Left ventricle myocardium inferior (tissue), 1 donor: ENCODE measurements at regions not wholly inside any gene's neighbourhood (a gene's known extent, or its start where the extent isn't known, plus 50 kb on each side); places are given as distances from the start of the nearest gene placed in this dataset.

Experiments
- DNase-seq: peaks from one replicate; pipeline ENCODE4 v3.0.0-alpha.2; 2020
- H3K27ac ChIP-seq: fragments of 200-600 bp; replicated peaks from 2 replicates; pipeline ENCODE4 v1.8.0; 2021
- H3K27me3 ChIP-seq: fragments of 200-600 bp; 2 replicates; pipeline ENCODE4 v1.8.0; 2021; ENCODE audit warnings: low read depth
- H3K36me3 ChIP-seq: fragments of 200-600 bp; 2 replicates; pipeline ENCODE4 v1.8.0; 2021
- H3K4me1 ChIP-seq: fragments of 200-600 bp; 2 replicates; pipeline ENCODE4 v1.8.0; 2021
- H3K4me3 ChIP-seq: fragments of 200-600 bp; 2 replicates; pipeline ENCODE4 v1.8.0; 2021; ENCODE audit warnings: mild to moderate bottlenecking, moderate library complexity
- H3K9me3 ChIP-seq: fragments of 200-600 bp; replicated peaks from 2 replicates; pipeline ENCODE4 v1.8.0; 2021
- intact Hi-C: fragments of 100-400 bp; cut with micrococcal nuclease; formaldehyde crosslinking; loops from one replicate; pipeline ENCODE4 v1.11.0; 2022
- TF ChIP-seq, protein P1 (sequence below): fragments of 200-600 bp; IDR thresholded peaks from 2 replicates; pipeline ENCODE4 v1.8.0; 2021; ENCODE audit warnings: antibody characterized with exemption, mild to moderate bottlenecking, borderline replicate concordance
- donor health status: DM: no; HTN: yes; CAD: no; lungs with severe emphysema.

GRCh38 chr9:89975630-89976029 is 370.8 kb downstream of the GADD45G start:
- H3K9me3 ChIP-seq, result no peaks in the 10 kb centered on the region

GRCh38 chr9:89978185-89978584 is 373.4 kb downstream of the GADD45G start:
- Histone ChIP-seq H3K27ac (no peak overlapping the region), H3K27me3 (no peaks in the 10 kb centered on the region), H3K4me3 (no peak overlapping the region), H3K9me3 (no peaks in the 10 kb centered on the region), H3K36me3 (no peaks in the 10 kb centered on the region), H3K4me1 (no peaks in the 10 kb centered on the region)
- TF ChIP-seq, protein P1, sequence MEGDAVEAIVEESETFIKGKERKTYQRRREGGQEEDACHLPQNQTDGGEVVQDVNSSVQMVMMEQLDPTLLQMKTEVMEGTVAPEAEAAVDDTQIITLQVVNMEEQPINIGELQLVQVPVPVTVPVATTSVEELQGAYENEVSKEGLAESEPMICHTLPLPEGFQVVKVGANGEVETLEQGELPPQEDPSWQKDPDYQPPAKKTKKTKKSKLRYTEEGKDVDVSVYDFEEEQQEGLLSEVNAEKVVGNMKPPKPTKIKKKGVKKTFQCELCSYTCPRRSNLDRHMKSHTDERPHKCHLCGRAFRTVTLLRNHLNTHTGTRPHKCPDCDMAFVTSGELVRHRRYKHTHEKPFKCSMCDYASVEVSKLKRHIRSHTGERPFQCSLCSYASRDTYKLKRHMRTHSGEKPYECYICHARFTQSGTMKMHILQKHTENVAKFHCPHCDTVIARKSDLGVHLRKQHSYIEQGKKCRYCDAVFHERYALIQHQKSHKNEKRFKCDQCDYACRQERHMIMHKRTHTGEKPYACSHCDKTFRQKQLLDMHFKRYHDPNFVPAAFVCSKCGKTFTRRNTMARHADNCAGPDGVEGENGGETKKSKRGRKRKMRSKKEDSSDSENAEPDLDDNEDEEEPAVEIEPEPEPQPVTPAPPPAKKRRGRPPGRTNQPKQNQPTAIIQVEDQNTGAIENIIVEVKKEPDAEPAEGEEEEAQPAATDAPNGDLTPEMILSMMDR, result peak; percentile 59
- DNase-seq, result no peak
- intact Hi-C loops, result no loop called here

More at GRCh38 chr9:89975630-89976029, 370.8 kb downstream of the GADD45G start:
- DNase-seq, result no peak
- H3K27ac ChIP-seq, result no peak overlapping the region
- TF ChIP-seq, protein P1, result no peak
- intact Hi-C loops, result no loop called here
- no peaks in the 10 kb centered on the region for H3K4me1 ChIP-seq
- H3K36me3 ChIP-seq, result no peaks in the 10 kb centered on the region
- H3K4me3 ChIP-seq, result no peak overlapping the region
- H3K27me3 ChIP-seq, result no peaks in the 10 kb centered on the region

DNA sequence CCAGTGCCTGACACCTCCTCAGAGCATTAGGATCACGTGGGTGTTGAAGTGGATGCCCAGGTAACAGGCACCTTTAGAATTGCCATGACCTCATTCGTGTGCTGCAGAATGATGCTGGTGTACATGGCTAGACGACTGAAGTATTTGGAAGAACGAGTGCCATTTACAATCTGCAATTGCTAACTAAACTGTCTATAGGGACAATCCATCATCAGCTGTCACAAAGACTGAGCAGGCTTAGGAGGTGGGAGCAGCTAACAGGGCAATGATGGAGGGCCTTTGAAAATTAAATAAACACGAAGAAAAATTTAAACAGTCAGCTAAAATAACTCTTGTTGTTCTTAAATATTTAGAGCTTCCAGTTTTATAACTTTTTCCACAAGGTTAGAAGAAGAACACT is 375.8 kb downstream of the GADD45G start:
- intact Hi-C loops, result no loop called here
- no peaks in the 10 kb centered on the region for H3K4me1 ChIP-seq

DNA sequence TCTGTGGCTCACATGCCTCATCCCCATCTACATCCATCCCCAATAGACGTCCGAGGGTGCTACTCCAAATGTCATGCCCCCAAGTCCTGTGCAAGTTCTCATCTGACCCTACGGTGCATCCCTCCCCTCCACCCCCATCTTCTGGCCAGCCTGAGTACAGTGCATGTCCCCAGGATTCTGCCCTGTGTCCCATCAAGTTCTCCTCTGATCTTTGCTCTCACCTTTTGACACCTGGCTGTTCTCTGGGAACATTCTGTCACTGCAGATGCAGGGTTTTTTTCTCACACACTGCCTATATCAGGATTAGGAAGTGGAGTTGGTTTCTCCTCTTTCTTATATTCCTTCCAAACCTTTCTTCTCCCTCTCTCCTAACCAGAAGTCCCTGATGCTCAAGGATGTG is 377.2 kb downstream of the GADD45G start:
- TF ChIP-seq, protein P1, result no peak
- Histone ChIP-seq H3K4me3 (no peak overlapping the region), H3K4me1 (no peaks in the 10 kb centered on the region), H3K27ac (no peak overlapping the region), H3K9me3 (no peaks in the 10 kb centered on the region), H3K36me3 (no peaks in the 10 kb centered on the region), H3K27me3 (no peaks in the 10 kb centered on the region)
- intact Hi-C loops, result no loop called here
- no peak for DNase-seq

More for the DNA sequence above, 375.8 kb downstream of the GADD45G start:
- TF ChIP-seq, protein P1, result no peak
- Histone ChIP-seq H3K27ac (no peak overlapping the region), H3K36me3 (no peaks in the 10 kb centered on the region), H3K4me3 (no peak overlapping the region), H3K27me3 (no peaks in the 10 kb centered on the region), H3K9me3 (no peaks in the 10 kb centered on the region)
- no peak for DNase-seq

DNA sequence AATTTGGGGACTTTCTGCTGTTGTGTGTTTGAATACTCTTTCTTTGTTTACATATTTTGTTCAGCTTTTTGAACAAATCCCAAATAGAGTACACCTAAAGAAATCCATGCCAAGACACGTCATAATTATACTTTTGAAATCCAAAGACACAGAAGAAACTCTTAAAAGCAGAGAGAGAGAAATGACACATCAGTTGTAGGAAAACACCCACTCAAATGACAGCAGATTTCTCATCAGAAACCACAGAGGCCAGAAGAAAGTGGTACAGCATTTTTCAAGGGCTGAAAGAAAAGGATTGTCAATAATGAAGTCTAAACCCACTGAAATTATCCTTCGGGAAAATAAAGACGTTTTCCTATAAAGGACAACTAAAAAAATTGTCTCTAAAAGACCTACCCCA is 378.6 kb downstream of the GADD45G start:
- no peak overlapping the region for H3K27ac ChIP-seq
- intact Hi-C loops, result no loop called here
- H3K4me3 ChIP-seq, result no peak overlapping the region
- H3K4me1 ChIP-seq, result peaks cover 6% of the 10 kb centered on the region
- H3K27me3 ChIP-seq, result no peaks in the 10 kb centered on the region
- TF ChIP-seq, protein P1, result no peak
- no peaks in the 10 kb centered on the region for H3K36me3 ChIP-seq
- H3K9me3 ChIP-seq, result no peaks in the 10 kb centered on the region
- DNase-seq, result no peak

DNA sequence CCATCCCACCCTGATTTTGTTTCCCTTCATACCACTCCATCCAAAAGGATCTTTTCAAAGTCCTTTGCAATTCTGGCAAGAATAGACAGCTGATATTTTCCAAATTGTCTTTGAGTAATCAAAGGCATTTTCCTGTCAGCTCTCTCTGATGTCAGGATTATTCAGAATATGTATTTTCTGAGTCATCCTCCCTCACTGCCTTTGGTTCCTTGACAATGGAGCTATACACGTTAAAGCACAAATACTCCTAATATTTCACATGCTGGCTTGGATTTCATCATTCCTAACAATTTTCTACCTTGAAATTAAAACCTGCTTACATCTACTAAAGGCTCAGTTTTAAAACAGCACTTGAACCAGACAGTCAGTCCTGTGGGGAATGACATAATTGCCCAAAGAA is 379.4 kb downstream of the GADD45G start:
- Histone ChIP-seq H3K4me3 (no peak overlapping the region), H3K27me3 (no peaks in the 10 kb centered on the region), H3K27ac (no peak overlapping the region), H3K36me3 (no peaks in the 10 kb centered on the region), H3K4me1 (peaks cover 14% of the 10 kb centered on the region), H3K9me3 (no peaks in the 10 kb centered on the region)
- intact Hi-C loops, result no loop called here
- DNase-seq, result no peak
- TF ChIP-seq, protein P1, result no peak
